ENCODE measurements at regions not wholly inside any gene's neighbourhood (a gene's known extent, or its start where the extent isn't known, plus 50 kb on each side); places are given as distances from the start of the nearest gene placed in this dataset.

- no peak for DNase-seq (ENCODE audit: low read depth, low spot score)
- in situ Hi-C loops (cut with HindIII; ENCODE audit: low pct_unique_long_range_greater_than_20kb, low sequenced_read_pairs): no loop called here
These were observed 530.6 kb upstream of the MGMT start for GRCh38 chr10:128936392-128936791.

GRCh38 chr10:128938558-128938957 is 528.5 kb upstream of the MGMT start:
- DNase-seq (ENCODE audit: low read depth, low spot score): no peak
- in situ Hi-C loops (cut with HindIII; ENCODE audit: low pct_unique_long_range_greater_than_20kb, low sequenced_read_pairs): no loop called here

- in situ Hi-C loops (cut with HindIII; ENCODE audit: low pct_unique_long_range_greater_than_20kb, low sequenced_read_pairs): no loop called here
- DNase-seq (ENCODE audit: low read depth, low spot score): no peak
These were observed 527.0 kb upstream of the MGMT start for GRCh38 chr10:128940081-128940480.

GRCh38 chr10:128943111-128943510 is 523.9 kb upstream of the MGMT start:
- DNase-seq (ENCODE audit: low read depth, low spot score): no peak
- in situ Hi-C loops (cut with HindIII; ENCODE audit: low pct_unique_long_range_greater_than_20kb, low sequenced_read_pairs): no loop called here

GRCh38 chr10:128945398-128945797 is 521.6 kb upstream of the MGMT start:
- no peak for DNase-seq (ENCODE audit: low read depth, low spot score)
- in situ Hi-C loops (cut with HindIII; ENCODE audit: low pct_unique_long_range_greater_than_20kb, low sequenced_read_pairs): no loop called here

- in situ Hi-C loops (cut with HindIII; ENCODE audit: low pct_unique_long_range_greater_than_20kb, low sequenced_read_pairs): no loop called here
- DNase-seq (ENCODE audit: low read depth, low spot score): no peak
These were observed 516.7 kb upstream of the MGMT start for GRCh38 chr10:128950159-128950915.

GRCh38 chr10:128950916-128951275 is 516.1 kb upstream of the MGMT start:
- in situ Hi-C loops (cut with HindIII; ENCODE audit: low pct_unique_long_range_greater_than_20kb, low sequenced_read_pairs): no loop called here
- DNase-seq (ENCODE audit: low read depth, low spot score): no peak

GRCh38 chr10:128952856-128953255 is 514.2 kb upstream of the MGMT start:
- no peak for DNase-seq (ENCODE audit: low read depth, low spot score)
- in situ Hi-C loops (cut with HindIII; ENCODE audit: low pct_unique_long_range_greater_than_20kb, low sequenced_read_pairs): no loop called here

- no peak for DNase-seq (ENCODE audit: low read depth, low spot score)
- in situ Hi-C loops (cut with HindIII; ENCODE audit: low pct_unique_long_range_greater_than_20kb, low sequenced_read_pairs): no loop called here
These were observed 510.9 kb upstream of the MGMT start for GRCh38 chr10:128956149-128956548.

GRCh38 chr10:128957221-128957620 is 509.8 kb upstream of the MGMT start:
- DNase-seq (ENCODE audit: low read depth, low spot score): no peak
- in situ Hi-C loops (cut with HindIII; ENCODE audit: low pct_unique_long_range_greater_than_20kb, low sequenced_read_pairs): no loop called here

- in situ Hi-C loops (cut with HindIII; ENCODE audit: low pct_unique_long_range_greater_than_20kb, low sequenced_read_pairs): no loop called here
- no peak for DNase-seq (ENCODE audit: low read depth, low spot score)
These were observed 508.0 kb upstream of the MGMT start for GRCh38 chr10:128958834-128959690.

- in situ Hi-C loops (cut with HindIII; ENCODE audit: low pct_unique_long_range_greater_than_20kb, low sequenced_read_pairs): no loop called here
- no peak for DNase-seq (ENCODE audit: low read depth, low spot score)
These were observed 507.3 kb upstream of the MGMT start for GRCh38 chr10:128959746-128960145.

- in situ Hi-C loops (cut with HindIII; ENCODE audit: low pct_unique_long_range_greater_than_20kb, low sequenced_read_pairs): no loop called here
- no peak for DNase-seq (ENCODE audit: low read depth, low spot score)
These were observed 506.5 kb upstream of the MGMT start for GRCh38 chr10:128960517-128960916.

GRCh38 chr10:128962182-128962581 is 504.9 kb upstream of the MGMT start:
- in situ Hi-C loops (cut with HindIII; ENCODE audit: low pct_unique_long_range_greater_than_20kb, low sequenced_read_pairs): no loop called here
- DNase-seq (ENCODE audit: low read depth, low spot score): no peak

- in situ Hi-C loops (cut with HindIII; ENCODE audit: low pct_unique_long_range_greater_than_20kb, low sequenced_read_pairs): no loop called here
- no peak for DNase-seq (ENCODE audit: low read depth, low spot score)
These were observed 503.6 kb upstream of the MGMT start for GRCh38 chr10:128963211-128964099.

- no peak for DNase-seq (ENCODE audit: low read depth, low spot score)
- in situ Hi-C loops (cut with HindIII; ENCODE audit: low pct_unique_long_range_greater_than_20kb, low sequenced_read_pairs): no loop called here
These were observed 503.0 kb upstream of the MGMT start for GRCh38 chr10:128964100-128964403.

GRCh38 chr10:128967980-128968756 is 498.9 kb upstream of the MGMT start:
- in situ Hi-C loops (cut with HindIII; ENCODE audit: low pct_unique_long_range_greater_than_20kb, low sequenced_read_pairs): no loop called here
- DNase-seq (ENCODE audit: low read depth, low spot score): no peak

GRCh38 chr10:128969551-128969950 is 497.5 kb upstream of the MGMT start:
- in situ Hi-C loops (cut with HindIII; ENCODE audit: low pct_unique_long_range_greater_than_20kb, low sequenced_read_pairs): no loop called here
- no peak for DNase-seq (ENCODE audit: low read depth, low spot score)

Measured in SK-MEL-5 (cell line).